ENCODE measurements at regions not wholly inside any gene's neighbourhood (a gene's known extent, or its start where the extent isn't known, plus 50 kb on each side); places are given as distances from the start of the nearest gene placed in this dataset.

- Histone ChIP-seq H4K20me1 (ENCODE audit: insufficient read depth, low read length, poor library complexity, severe bottlenecking) (no peaks in the 10 kb centered on the region), H3K27me3 (ENCODE audit: insufficient read depth, low read length, poor library complexity, severe bottlenecking) (no peaks in the 10 kb centered on the region), H3K4me1 (ENCODE audit: insufficient read depth, low read length, poor library complexity, severe bottlenecking) (peaks cover 20% of the 10 kb centered on the region), H3F3A (ENCODE audit: low read depth) (no peaks in the 10 kb centered on the region), H3K9ac (ENCODE audit: low read depth, low read length, poor library complexity, severe bottlenecking) (no peak overlapping the region), H2AFZ (ENCODE audit: low read length) (no peak overlapping the region), H3K4me2 (ENCODE audit: low read depth, low read length, poor library complexity, severe bottlenecking) (no peak overlapping the region), H3K79me2 (ENCODE audit: insufficient read depth, low read length) (no peaks in the 10 kb centered on the region), H3K9me3 (ENCODE audit: insufficient read depth, low read depth, low read length) (no peaks in the 10 kb centered on the region), H3K4me3 (ENCODE audit: low read length, poor library complexity, severe bottlenecking) (no peak overlapping the region), H3K36me3 (ENCODE audit: insufficient read depth, low read length) (no peaks in the 10 kb centered on the region), H3K9me2 (replicated peaks; ENCODE audit: low read depth, low read length) (no peaks in the 10 kb centered on the region)
- TF ChIP-seq CTCF (conservative IDR thresholded peaks at IDR 0.05; ENCODE audit: low read length) (no peak), EZH2phosphoT487 (IDR thresholded peaks at IDR 0.05; ENCODE audit: borderline replicate concordance) (no peak)
Observed at GRCh38 chr3:194880940-194881925, 195.6 kb downstream of the FAM43A start.

GRCh38 chr3:194884649-194885315 is 199.1 kb downstream of the FAM43A start:
- Histone ChIP-seq H3K27me3 (ENCODE audit: insufficient read depth, low read length, poor library complexity, severe bottlenecking) (no peaks in the 10 kb centered on the region), H3K4me3 (ENCODE audit: low read length, poor library complexity, severe bottlenecking) (no peak overlapping the region), H4K20me1 (ENCODE audit: insufficient read depth, low read length, poor library complexity, severe bottlenecking) (no peaks in the 10 kb centered on the region), H3K36me3 (ENCODE audit: insufficient read depth, low read length) (no peaks in the 10 kb centered on the region), H3F3A (ENCODE audit: low read depth) (no peaks in the 10 kb centered on the region), H3K9ac (ENCODE audit: low read depth, low read length, poor library complexity, severe bottlenecking) (no peak overlapping the region), H3K4me1 (ENCODE audit: insufficient read depth, low read length, poor library complexity, severe bottlenecking) (peaks cover 10% of the 10 kb centered on the region), H3K4me2 (ENCODE audit: low read depth, low read length, poor library complexity, severe bottlenecking) (no peak overlapping the region), H3K79me2 (ENCODE audit: insufficient read depth, low read length) (no peaks in the 10 kb centered on the region), H3K9me3 (ENCODE audit: insufficient read depth, low read depth, low read length) (no peaks in the 10 kb centered on the region), H3K9me2 (replicated peaks; ENCODE audit: low read depth, low read length) (no peaks in the 10 kb centered on the region), H2AFZ (ENCODE audit: low read length) (no peak overlapping the region)
- TF ChIP-seq CTCF (conservative IDR thresholded peaks at IDR 0.05; ENCODE audit: low read length) = no peak
- no peak for TF ChIP-seq EZH2phosphoT487 (IDR thresholded peaks at IDR 0.05; ENCODE audit: borderline replicate concordance)

GRCh38 chr3:194885766-194886165 is 200.1 kb downstream of the FAM43A start:
- Histone ChIP-seq H3K9me3 (ENCODE audit: insufficient read depth, low read depth, low read length) (no peaks in the 10 kb centered on the region), H3K36me3 (ENCODE audit: insufficient read depth, low read length) (no peaks in the 10 kb centered on the region), H3K9ac (ENCODE audit: low read depth, low read length, poor library complexity, severe bottlenecking) (no peak overlapping the region), H3F3A (ENCODE audit: low read depth) (no peaks in the 10 kb centered on the region), H4K20me1 (ENCODE audit: insufficient read depth, low read length, poor library complexity, severe bottlenecking) (no peaks in the 10 kb centered on the region), H3K4me3 (ENCODE audit: low read length, poor library complexity, severe bottlenecking) (no peak overlapping the region), H2AFZ (ENCODE audit: low read length) (no peak overlapping the region), H3K9me2 (replicated peaks; ENCODE audit: low read depth, low read length) (no peaks in the 10 kb centered on the region), H3K27me3 (ENCODE audit: insufficient read depth, low read length, poor library complexity, severe bottlenecking) (no peaks in the 10 kb centered on the region), H3K4me2 (ENCODE audit: low read depth, low read length, poor library complexity, severe bottlenecking) (no peak overlapping the region), H3K4me1 (ENCODE audit: insufficient read depth, low read length, poor library complexity, severe bottlenecking) (peaks cover under 1% of the 10 kb centered on the region), H3K79me2 (ENCODE audit: insufficient read depth, low read length) (no peaks in the 10 kb centered on the region)
- no peak for TF ChIP-seq EZH2phosphoT487 (IDR thresholded peaks at IDR 0.05; ENCODE audit: borderline replicate concordance)
- TF ChIP-seq CTCF (conservative IDR thresholded peaks at IDR 0.05; ENCODE audit: low read length) = no peak

Data from Loucy (cell line).